Ramos (cell line): ENCODE measurements at regions not wholly inside any gene's neighbourhood (a gene's known extent, or its start where the extent isn't known, plus 50 kb on each side); places are given as distances from the start of the nearest gene placed in this dataset.

Source experiments
- in situ Hi-C: fragments of 300-500 bp; cut with MboI; formaldehyde crosslinking; loops from one replicate; pipeline ENCODE4 v1.14.3; 2022; ENCODE audit warnings: low sequenced_read_pairs; ENCODE audit not compliant: unreplicated experiment

GRCh38 chr4:63529581-63530337 lies 879.5 kb downstream of the TECRL start:
- in situ Hi-C loops: no loop called here

GRCh38 chr4:63528256-63528991 lies 880.8 kb downstream of the TECRL start:
- in situ Hi-C loops: no loop called here

GRCh38 chr4:63526251-63526650 lies 883.0 kb downstream of the TECRL start:
- in situ Hi-C loops: no loop called here

- in situ Hi-C loops: no loop called here
These were observed 884.5 kb downstream of the TECRL start for GRCh38 chr4:63524764-63525163.

GRCh38 chr4:63505714-63506460 lies 903.4 kb downstream of the TECRL start:
- in situ Hi-C loops: no loop called here

GRCh38 chr4:63493265-63493664 lies 916.0 kb downstream of the TECRL start:
- in situ Hi-C loops: no loop called here

GRCh38 chr4:63492515-63492914 lies 916.7 kb downstream of the TECRL start:
- in situ Hi-C loops: no loop called here

- in situ Hi-C loops: no loop called here
These were observed 944.9 kb downstream of the TECRL start for GRCh38 chr4:63464393-63464792.

GRCh38 chr4:63460075-63460474 lies 949.2 kb downstream of the TECRL start:
- in situ Hi-C loops: no loop called here

- in situ Hi-C loops: no loop called here
These were observed 949.9 kb downstream of the TECRL start for GRCh38 chr4:63459329-63459728.

- in situ Hi-C loops: no loop called here
These were observed 951.2 kb downstream of the TECRL start for GRCh38 chr4:63458010-63458409.

- in situ Hi-C loops: no loop called here
These were observed 969.0 kb downstream of the TECRL start for GRCh38 chr4:63440236-63440635.

GRCh38 chr4:63430105-63430504 lies 979.1 kb downstream of the TECRL start:
- in situ Hi-C loops: no loop called here

GRCh38 chr4:63396269-63396668 lies 1013.0 kb downstream of the TECRL start:
- in situ Hi-C loops: no loop called here

GRCh38 chr4:63393544-63393943 lies 1015.7 kb downstream of the TECRL start:
- in situ Hi-C loops: no loop called here

- in situ Hi-C loops: no loop called here
These were observed 1029.3 kb downstream of the TECRL start for GRCh38 chr4:63379750-63380522.

- in situ Hi-C loops: no loop called here
These were observed 1038.2 kb downstream of the TECRL start for GRCh38 chr4:63371001-63371400.

GRCh38 chr4:63361628-63362027 lies 1047.6 kb downstream of the TECRL start:
- in situ Hi-C loops: no loop called here

GRCh38 chr4:63361066-63361465 lies 1048.2 kb downstream of the TECRL start:
- in situ Hi-C loops: no loop called here

GRCh38 chr4:63349674-63350025 lies 1059.6 kb downstream of the TECRL start:
- in situ Hi-C loops: no loop called here
